Midbrain (tissue), 1 donor: ENCODE measurements at regions not wholly inside any gene's neighbourhood (a gene's known extent, or its start where the extent isn't known, plus 50 kb on each side); places are given as distances from the start of the nearest gene placed in this dataset.

Experiments used
- DNase-seq: peaks from one replicate; lab custom pipeline; 2025; lab: John Stamatoyannopoulos, UW

- no peak for DNase-seq
Measured at GRCh38 chr3:44020143-44020542, 221.5 kb upstream of the TOPAZ1 start.

- no peak for DNase-seq
Measured at GRCh38 chr3:44021651-44022594, 219.8 kb upstream of the TOPAZ1 start.

DNA sequence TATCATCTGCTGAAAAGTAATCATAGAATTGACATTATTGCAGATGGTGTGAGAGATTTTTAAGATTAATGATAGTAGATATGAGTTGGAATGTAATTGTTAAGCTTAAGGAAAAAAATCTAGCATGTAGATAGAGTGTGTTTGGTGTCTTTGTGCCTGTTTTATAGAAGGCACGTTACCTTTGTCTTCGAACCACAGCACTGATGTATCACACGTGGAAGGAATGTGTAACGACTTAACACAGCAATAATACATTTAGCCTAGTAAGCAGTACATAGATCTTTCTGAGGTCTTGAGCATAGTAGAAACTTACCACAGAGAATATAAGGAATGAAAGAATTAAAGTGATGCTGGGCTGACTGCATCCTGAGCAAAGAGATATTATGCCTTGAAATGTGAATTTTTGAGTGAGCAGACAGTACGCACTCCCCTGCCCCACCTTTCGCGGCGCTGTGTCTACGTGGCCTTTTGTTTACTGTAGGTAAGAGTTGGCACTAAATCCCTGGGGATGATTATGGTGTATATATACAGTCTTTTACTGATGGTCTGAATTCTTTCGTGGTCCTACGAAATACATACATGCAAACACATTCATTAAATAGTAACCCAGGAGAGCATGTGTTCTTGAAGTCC, 217.6 kb upstream of the TOPAZ1 start:
- no peak for DNase-seq

GRCh38 chr3:44026220-44026865, 215.3 kb upstream of the TOPAZ1 start:
- DNase-seq = no peak

- no peak for DNase-seq
Measured at GRCh38 chr3:44029100-44029499, 212.6 kb upstream of the TOPAZ1 start.

GRCh38 chr3:44030285-44030684, 211.4 kb upstream of the TOPAZ1 start:
- no peak for DNase-seq

- no peak for DNase-seq
Measured at GRCh38 chr3:44030687-44031305, 210.9 kb upstream of the TOPAZ1 start.

- DNase-seq = no peak
Measured at GRCh38 chr3:44031387-44032380, 210.0 kb upstream of the TOPAZ1 start.

DNA sequence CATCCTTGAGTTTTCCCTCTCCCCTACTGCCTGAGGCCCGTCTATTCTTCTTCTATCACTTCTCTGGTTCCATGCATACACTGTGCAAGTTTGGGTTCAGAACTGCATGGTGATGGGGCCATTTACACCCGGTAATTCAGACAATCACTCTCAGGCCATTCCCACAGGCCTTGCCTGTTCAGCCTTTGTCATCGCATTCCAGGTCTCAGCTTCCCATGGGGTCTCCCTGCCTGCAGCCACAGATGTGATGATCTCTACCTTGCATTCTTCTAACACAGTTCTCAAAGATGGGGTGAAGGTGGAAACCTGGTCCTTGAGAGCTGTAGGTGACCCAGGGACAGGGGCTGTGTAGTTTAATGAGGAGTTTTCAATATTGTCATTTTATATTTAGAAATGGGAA, 209.2 kb upstream of the TOPAZ1 start:
- DNase-seq = no peak

- no peak for DNase-seq
Measured at GRCh38 chr3:44033123-44033522, 208.6 kb upstream of the TOPAZ1 start.

DNA sequence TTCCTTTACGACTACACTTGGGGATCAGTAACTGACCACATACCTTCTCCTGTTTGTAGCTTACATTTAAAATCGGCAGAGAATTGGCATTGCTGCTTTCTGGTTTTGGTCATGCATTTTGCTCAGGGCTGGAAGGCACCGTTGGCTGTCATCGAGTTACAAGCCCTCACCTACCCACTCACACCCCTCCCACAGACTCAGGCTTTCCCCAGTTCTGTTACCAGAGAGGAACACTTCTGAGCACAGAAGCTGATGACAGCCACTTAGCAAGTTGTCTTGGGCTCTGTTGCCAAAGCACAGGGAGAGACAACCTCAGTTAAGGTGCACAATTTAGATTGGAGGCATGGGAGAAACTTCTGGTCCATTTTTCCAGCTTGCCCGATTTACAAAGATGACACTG, 204.8 kb upstream of the TOPAZ1 start:
- DNase-seq = no peak

DNA sequence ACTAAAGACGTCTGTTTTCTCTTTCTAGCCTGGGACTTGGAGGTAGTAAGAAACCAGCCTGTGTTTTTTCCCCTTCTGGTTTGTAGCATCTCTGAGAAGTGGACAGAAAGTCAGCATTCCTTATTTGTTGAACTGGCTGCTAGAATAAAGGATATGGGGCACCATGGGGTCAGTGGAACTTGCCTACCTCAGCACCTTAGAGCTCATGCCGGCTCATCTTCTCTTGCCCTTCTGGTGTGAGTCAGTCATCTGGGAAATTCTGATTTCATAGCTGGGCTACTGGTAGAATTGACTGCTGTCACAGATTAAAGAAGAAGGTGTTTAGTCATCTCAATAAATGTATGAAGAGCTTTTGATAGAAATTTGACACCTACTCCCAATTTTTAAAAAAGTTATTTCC, 202.7 kb upstream of the TOPAZ1 start:
- DNase-seq = no peak

- DNase-seq = no peak
Measured at GRCh38 chr3:44041726-44042125, 200.0 kb upstream of the TOPAZ1 start.

DNA sequence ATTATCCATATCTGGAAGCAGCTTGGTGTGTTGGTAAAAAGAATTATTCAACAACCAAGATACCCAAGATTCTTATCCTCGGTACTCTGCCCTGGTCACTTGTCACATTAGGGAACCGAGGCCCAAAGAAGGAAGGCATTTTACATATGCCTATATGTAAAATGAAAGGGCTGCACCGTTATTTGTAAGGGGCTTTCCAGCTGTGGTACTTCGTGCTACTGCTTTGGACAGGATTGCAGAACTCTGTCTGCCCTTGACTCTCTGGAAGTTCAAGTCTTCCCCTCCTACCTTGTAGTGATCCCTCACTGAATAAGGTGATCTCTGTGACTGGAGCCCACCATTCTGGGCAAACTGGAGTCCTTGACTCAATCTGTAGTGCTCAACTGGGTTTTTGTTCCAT, 198.9 kb upstream of the TOPAZ1 start:
- DNase-seq = no peak

DNA sequence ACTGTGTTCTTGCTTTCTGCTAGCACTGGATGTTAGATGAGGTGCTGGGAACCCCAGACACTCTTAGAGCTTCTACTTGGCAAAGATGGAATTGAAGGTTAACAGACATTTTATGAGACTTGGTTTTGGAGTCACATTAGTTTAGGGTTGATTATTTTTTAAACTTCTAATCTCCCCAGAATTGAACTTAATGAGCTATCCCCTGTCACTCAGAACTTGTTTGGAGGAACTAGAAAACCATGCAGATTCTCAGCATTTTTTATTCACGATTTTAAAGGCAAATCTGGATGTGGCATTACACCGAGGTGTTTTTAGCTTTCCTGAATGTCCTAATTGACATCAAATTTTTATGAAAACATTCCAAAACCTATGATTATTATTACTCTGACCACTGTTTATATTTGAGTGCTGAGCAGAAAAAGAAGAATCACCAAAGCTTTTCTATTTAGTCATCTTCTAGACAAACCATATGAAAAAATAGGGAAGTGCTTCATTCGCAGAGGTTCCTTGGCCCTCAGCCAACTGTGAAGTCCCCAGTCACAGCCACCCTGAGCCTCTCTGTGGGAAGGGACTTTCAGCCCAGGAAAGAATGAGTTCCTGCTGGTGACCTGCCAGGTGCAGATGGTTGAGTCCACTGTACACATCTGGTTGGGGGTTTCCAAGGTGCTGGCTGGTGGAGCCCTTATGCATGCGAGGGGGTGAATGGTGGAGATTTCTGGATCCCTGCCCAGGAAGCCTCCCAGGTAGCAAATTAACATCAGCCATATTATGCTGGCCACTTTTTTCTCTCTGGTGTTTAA, 196.0 kb upstream of the TOPAZ1 start:
- DNase-seq = no peak

- no peak for DNase-seq
Measured at GRCh38 chr3:44047796-44048195, 193.9 kb upstream of the TOPAZ1 start.

- DNase-seq = peak; percentile 19
Measured at GRCh38 chr3:44048196-44048924, 193.3 kb upstream of the TOPAZ1 start.

DNA sequence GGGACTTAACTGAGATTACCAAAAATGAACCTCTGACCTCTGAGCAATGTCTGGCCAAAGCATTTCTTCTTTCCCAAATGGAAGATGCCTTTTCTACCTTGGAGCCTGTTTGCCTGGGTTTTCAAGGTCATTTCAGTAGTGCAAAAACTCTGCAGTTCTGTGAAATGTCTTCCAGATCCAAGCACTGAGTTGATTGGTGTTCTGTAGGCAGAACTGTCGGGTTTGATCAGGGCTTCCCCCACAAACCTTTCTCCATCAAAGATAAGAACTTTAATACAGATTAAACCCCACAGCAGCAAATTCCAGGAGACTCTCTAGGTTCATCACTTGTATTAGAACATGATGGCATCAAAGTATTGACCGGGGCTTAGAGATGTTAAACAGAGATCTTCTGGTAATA, 192.7 kb upstream of the TOPAZ1 start:
- no peak for DNase-seq

- peak; percentile 61 for DNase-seq
Measured at GRCh38 chr3:44050101-44050500, 191.6 kb upstream of the TOPAZ1 start.

DNA sequence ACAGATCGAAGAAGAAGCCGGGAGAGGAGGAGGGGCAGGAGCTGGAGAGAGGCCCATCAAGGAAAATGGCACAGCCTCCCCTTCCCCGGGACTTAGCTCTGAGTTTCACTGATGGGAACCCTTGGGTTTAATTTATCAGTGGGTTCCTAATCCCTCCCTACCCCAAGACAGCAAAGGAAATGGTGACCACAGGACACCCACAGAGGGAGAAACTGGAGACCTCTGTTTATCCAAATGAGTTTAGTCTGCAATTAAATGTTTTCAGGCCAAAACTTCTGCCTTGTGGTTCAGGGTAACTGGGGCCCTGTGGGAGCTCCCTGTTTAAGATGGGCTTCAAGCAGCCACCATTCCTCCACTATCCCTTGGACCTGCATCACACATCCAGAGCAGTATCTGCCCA, 190.8 kb upstream of the TOPAZ1 start:
- no peak for DNase-seq
